ENCODE measurements at regions not wholly inside any gene's neighbourhood (a gene's known extent, or its start where the extent isn't known, plus 50 kb on each side); places are given as distances from the start of the nearest gene placed in this dataset.
A peak's percentile ranks its signal among the peaks of the same experiment; 100 is the strongest.
"Not testable (repeated sequence)": the region's sequence is repeated elsewhere in the genome, so short reads cannot be mapped to it uniquely, and the experiment has no call there.

DNA sequence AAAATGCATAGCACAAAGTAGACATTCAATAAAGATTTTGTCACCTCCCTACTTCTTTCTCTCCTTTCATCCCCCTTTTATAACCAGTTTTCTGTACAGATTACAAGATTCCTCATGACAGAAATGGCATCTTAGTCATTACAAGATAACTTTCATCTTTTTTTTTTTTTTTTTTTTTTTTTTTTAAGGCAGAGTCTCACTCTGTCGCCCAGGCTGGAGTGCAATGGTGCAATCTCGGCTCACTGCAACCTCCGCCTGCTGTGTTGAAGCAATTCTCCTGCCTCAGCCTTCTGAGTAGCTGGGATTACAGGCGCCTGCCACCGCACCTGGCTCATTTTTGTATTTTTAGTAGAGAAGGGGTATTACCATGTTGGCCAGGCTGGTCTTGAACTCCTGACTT, 75.2 kb upstream of the TMC1 start:
- CTCF ChIA-PET, result interaction anchor here (0.8 to 1.0 kb wide), 2 partner anchors 12 to 174 kb away, joined by 3 to 5 read pairs; no protein-coding TSS in a partner anchor
- POLR2A ChIA-PET; intact Hi-C loops (cut with DNase I, micrococcal nuclease); H3K36me3 Mint-ChIP-seq (ENCODE audit: low read depth); H3K27me3 Mint-ChIP-seq; H3K9me3 Mint-ChIP-seq (ENCODE audit: low read depth); ATAC-seq; H3K27ac Mint-ChIP-seq; H3K4me3 Mint-ChIP-seq; DNase-seq: not testable (repeated sequence)
- peaks cover 24% of the 10 kb centered on the region for H3K4me1 Mint-ChIP-seq

DNA sequence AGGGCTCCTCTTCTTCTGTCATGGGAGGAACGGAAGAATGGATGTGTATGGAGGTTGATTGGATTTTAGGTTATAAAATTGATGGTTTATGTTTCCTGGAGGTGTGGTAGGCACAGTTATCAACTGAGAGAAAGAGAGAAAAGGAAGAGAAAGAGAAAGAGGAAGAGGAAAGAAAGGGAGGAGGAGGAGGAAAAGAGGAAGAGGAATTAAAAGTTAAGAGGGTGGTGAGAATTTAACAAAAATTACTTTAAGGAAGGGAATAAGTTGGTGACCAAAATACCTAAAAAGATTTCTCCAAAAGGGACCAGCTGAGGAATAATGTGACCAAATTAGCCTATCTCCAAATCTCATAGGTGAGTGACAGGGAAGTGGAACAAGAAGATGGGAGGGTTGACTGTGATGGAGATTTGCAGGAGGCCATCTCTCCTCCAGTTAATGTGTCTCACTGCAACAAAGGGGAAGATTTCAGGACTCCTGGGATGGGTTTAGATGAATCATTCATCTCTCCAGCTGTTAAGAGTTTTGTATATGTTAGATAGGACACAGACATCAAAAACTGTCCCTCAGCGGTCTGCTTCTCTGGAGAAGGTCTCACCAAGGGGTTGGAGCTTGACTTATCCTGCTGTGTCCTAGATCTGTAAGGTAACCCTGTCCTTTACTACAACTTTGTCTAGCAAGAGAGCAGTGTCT, 76.0 kb upstream of the TMC1 start:
- no peak for ATAC-seq
- DNase-seq, result no peak
- Mint-ChIP-seq H3K36me3 (ENCODE audit: low read depth) (no peaks in the 10 kb centered on the region), H3K9me3 (ENCODE audit: low read depth) (no peaks in the 10 kb centered on the region), H3K4me1 (peaks cover 24% of the 10 kb centered on the region), H3K4me3 (no peak overlapping the region), H3K27me3 (peaks cover 1% of the 10 kb centered on the region), H3K27ac (no peak overlapping the region)
- CTCF ChIA-PET, result interaction anchor here (0.5 to 1.0 kb wide), 2 partner anchors 13 to 68 kb away, joined by 3 read pairs; no protein-coding TSS in a partner anchor
- intact Hi-C loops (cut with DNase I, micrococcal nuclease), result no loop called here
- POLR2A ChIA-PET, result no interaction called here

DNA sequence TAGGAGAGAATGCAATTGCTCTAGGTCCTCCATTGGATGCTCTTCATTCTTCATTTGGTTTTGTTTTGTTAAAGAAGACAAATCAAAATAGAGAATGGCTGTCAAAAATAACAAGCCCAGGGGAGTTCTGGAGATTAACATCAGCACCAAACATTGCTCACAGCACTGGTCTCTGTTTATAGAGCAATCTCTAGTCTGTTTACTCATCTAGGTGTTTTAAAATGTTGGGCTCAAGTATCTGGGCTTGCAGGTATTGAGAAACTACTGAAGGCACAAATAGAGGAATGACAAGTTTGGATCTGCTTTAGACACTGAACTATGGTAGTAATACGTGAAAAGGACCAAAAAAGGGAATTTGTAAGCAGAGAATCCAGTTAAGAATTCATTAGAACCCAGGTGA, 77.0 kb upstream of the TMC1 start:
- Mint-ChIP-seq H3K27ac (no peak overlapping the region), H3K27me3 (peaks cover under 1% of the 10 kb centered on the region), H3K36me3 (ENCODE audit: low read depth) (no peaks in the 10 kb centered on the region), H3K4me1 (peaks cover 24% of the 10 kb centered on the region), H3K4me3 (no peak overlapping the region), H3K9me3 (ENCODE audit: low read depth) (no peaks in the 10 kb centered on the region)
- POLR2A ChIA-PET, result interaction anchor here (1.0 kb wide), 1 partner anchor 79 kb away, joined by 5 read pairs; the partner anchor contains the start of gene ZFAND5
- DNase-seq (no peak), ATAC-seq (peak; percentile 6)
- CTCF ChIA-PET, result interaction anchor here (0.5 to 0.7 kb wide), 2 partner anchors 59 to 69 kb away, joined by 3 read pairs; no protein-coding TSS in a partner anchor
- intact Hi-C loops (cut with DNase I, micrococcal nuclease), result loop anchor here (5.0 kb wide), 2 partner anchors 138 to 148 kb away; no protein-coding TSS in a partner anchor

DNA sequence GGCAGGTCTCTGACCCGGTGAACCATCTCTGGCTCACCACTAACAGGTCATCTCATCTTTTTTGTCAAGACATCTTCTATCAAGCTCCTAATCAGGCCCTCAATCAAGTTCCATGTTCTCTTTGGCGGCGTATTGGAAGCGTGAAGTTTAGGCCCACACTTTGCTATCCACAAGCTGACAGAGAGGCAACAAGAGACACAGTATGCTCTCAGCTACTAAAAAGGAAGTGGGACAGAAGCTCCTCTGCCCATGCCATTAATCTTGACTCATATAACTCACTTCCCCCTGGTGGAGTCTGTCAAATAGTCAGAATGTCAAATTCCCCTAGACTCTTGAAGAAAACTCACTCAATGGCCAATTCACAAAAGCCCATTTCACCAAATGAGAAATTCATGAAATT, 77.6 kb upstream of the TMC1 start:
- POLR2A ChIA-PET, result interaction anchor here (1.0 kb wide), 1 partner anchor 79 kb away, joined by 5 read pairs; the partner anchor contains the start of gene ZFAND5
- Mint-ChIP-seq H3K27me3 (no peaks in the 10 kb centered on the region), H3K36me3 (ENCODE audit: low read depth) (no peaks in the 10 kb centered on the region), H3K4me3 (no peak overlapping the region), H3K4me1 (peaks cover 24% of the 10 kb centered on the region), H3K9me3 (ENCODE audit: low read depth) (no peaks in the 10 kb centered on the region), H3K27ac (peak overlapping the region; percentile 55)
- ATAC-seq, result peak; percentile 72
- peak; percentile 8 for DNase-seq
- intact Hi-C loops (cut with DNase I, micrococcal nuclease), result loop anchor here (1.0 to 5.0 kb wide), 6 partner anchors 33 to 148 kb away; partner anchors contain the start of gene ZFAND5 (in 1 of the 2)
- CTCF ChIA-PET, result interaction anchor here (0.7 to 0.8 kb wide), 2 partner anchors 143 to 148 kb away, joined by 3 to 4 read pairs; no protein-coding TSS in a partner anchor

DNA sequence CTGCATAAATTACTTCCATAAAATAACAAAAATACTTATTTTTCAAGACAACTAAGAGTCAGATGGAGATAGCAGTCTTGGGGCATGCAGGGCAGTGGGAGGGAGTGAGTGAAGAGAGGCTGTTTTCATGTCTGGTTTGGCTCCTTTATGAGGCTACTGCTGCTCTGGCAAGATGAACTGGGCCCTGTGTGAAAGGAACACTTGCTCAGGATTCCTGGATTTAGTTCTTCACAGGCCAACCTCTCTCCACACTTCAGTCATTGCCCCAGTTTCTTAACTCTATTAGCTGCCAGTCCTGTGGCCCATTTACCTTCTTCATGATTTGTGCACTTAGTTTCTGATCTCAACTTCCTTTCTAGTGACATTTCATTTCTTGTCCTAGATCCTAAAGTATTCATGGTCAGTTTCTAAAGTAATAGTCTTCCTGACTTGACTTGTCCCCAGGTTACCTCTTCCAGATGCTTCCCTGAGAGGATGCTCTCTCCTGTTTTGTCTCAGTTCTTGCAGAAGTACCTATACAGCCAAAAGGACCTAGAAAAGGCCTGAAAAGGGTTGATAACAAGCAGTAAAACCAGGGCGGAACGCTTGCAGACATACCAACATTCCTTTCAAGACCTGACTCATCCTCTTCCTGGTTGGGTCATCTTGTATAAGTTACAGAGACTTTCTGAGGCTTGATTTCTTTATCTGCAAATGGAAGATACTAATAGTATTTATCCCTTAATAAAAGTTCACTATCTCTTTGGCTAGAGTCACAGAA, 77.0 kb upstream of the ZFAND5 start:
- no peak overlapping the region for H3K27ac Mint-ChIP-seq
- ATAC-seq (no peak), DNase-seq (no peak)
- CTCF ChIA-PET, result no interaction called here
- H3K36me3 Mint-ChIP-seq (ENCODE audit: low read depth), result no peaks in the 10 kb centered on the region
- H3K9me3 Mint-ChIP-seq (ENCODE audit: low read depth), result no peaks in the 10 kb centered on the region
- no peak overlapping the region for H3K4me3 Mint-ChIP-seq
- peaks cover 24% of the 10 kb centered on the region for H3K4me1 Mint-ChIP-seq
- POLR2A ChIA-PET, result no interaction called here
- no peaks in the 10 kb centered on the region for H3K27me3 Mint-ChIP-seq
- intact Hi-C loops (cut with DNase I, micrococcal nuclease), result loop anchor here (2.0 to 5.0 kb wide), 5 partner anchors 35 to 150 kb away; no protein-coding TSS in a partner anchor

DNA sequence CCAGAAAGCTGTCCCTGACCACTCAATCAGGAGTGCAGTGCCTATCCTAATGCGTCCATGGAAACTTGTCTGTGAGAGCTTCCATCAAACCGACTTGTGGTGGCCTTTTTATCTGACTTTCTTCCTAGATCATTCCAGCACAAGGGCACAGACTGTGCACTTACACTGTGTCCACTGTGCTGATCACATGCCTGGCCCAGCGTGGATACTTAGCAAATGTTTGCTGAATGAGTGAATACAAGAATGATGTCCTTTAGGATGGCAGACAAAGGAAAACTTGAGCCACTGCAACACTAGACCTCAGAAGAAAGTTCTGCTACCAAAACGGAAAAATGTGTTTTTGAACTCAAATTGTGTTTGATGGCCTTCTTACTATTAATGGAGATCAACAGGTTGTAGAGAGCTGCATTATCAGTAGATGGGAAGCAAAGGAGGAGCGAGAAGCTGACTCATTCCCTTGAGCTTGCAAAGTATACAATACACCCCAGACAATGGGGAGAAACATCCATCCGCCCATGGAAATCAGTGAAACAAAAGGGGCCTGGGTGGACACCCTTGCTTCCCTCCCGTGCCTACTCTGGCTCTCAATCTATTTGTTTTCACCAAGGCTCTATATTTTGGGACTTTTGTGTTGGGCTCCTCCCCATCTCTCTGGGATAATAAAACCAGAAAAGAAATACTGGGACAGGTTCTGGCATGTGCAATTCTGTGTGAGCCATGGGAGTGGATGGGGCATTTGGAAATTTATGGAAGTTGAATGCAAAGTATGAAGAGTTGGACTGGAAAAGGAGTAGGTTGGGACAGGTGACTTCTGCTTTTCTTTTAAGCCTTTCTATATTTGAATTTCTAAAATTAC, 76.2 kb upstream of the ZFAND5 start:
- Mint-ChIP-seq H3K27ac (no peak overlapping the region), H3K4me3 (no peak overlapping the region), H3K9me3 (ENCODE audit: low read depth) (no peaks in the 10 kb centered on the region), H3K4me1 (peaks cover 24% of the 10 kb centered on the region), H3K36me3 (ENCODE audit: low read depth) (no peaks in the 10 kb centered on the region), H3K27me3 (no peaks in the 10 kb centered on the region)
- CTCF ChIA-PET, result interaction anchor here (0.9 to 1.0 kb wide), 2 partner anchors 10 to 160 kb away, joined by 3 read pairs; no protein-coding TSS in a partner anchor
- no peak for ATAC-seq
- POLR2A ChIA-PET, result interaction anchor here (0.6 kb wide), 1 partner anchor 1055 kb away, joined by 5 read pairs; no protein-coding TSS in a partner anchor
- intact Hi-C loops (cut with DNase I, micrococcal nuclease), result loop anchor here (5.0 kb wide), 2 partner anchors 141 to 151 kb away; no protein-coding TSS in a partner anchor
- no peak for DNase-seq

DNA sequence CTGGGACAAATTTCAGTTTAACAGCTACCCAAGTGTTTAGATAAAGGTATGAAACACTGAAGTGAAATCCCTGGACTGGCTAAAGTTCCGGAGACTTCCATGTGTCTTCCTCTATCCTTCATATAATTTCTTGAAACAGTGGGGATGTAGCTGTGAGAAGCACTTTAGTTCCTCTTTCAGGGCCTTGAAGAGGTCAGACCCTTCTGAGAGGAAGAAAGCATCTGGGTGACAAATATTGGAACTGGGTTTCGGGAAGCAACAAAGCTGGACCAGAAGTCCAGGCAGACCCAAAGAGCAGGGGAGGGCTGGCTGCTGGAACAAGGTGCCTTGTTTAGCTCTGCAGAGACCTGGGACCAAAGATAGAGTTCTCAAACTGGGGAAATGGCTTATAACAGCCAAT, 75.4 kb upstream of the ZFAND5 start:
- ChIA-PET CTCF (interaction anchor here (0.9 to 1.0 kb wide), 2 partner anchors 9 to 159 kb away, joined by 3 read pairs; no protein-coding TSS in a partner anchor), POLR2A (interaction anchor here (0.6 kb wide), 1 partner anchor 1056 kb away, joined by 5 read pairs; no protein-coding TSS in a partner anchor)
- Mint-ChIP-seq H3K27ac (no peak overlapping the region), H3K4me1 (peaks cover 23% of the 10 kb centered on the region), H3K36me3 (ENCODE audit: low read depth) (no peaks in the 10 kb centered on the region), H3K4me3 (no peak overlapping the region), H3K9me3 (ENCODE audit: low read depth) (no peaks in the 10 kb centered on the region), H3K27me3 (no peaks in the 10 kb centered on the region)
- ATAC-seq, result no peak
- intact Hi-C loops (cut with DNase I, micrococcal nuclease), result loop anchor here (5.0 kb wide), 2 partner anchors 142 to 152 kb away; no protein-coding TSS in a partner anchor
- DNase-seq, result no peak

DNA sequence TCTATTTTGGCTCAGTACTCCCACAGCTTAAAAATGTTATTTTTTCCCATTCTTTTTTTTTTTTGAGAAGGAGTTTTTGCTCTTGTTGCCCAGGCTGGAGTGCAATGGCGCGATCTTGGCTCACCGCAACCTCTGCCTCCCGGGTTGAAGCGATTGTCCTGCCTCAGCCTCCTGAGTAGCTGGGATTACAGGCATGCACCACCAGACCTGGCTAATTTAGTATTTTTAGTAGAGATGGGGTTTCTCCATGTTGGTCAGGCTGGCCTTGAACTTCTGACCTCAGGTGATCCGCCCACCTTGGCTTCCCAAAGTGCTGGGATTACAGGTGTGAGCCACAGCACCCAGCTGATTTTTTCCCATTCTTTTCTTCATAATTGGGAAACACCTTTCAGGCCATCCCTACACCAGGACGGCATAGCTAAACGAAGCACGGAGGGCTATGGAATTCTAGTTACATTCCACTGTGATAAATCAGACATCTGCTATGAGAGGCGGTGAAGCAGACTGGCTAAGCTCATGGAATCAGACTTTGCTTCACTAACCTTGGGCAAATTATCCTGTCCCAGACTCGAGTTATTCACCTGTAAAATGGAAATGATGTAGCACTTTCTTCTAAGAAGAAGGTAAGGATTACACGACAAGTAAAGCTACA, 68.7 kb upstream of the ZFAND5 start:
- DNase-seq; H3K36me3 Mint-ChIP-seq (ENCODE audit: low read depth); H3K4me3 Mint-ChIP-seq; H3K27me3 Mint-ChIP-seq; ATAC-seq; H3K4me1 Mint-ChIP-seq; POLR2A ChIA-PET; H3K27ac Mint-ChIP-seq; intact Hi-C loops (cut with DNase I, micrococcal nuclease); H3K9me3 Mint-ChIP-seq (ENCODE audit: low read depth): not testable (repeated sequence)
- CTCF ChIA-PET, result interaction anchor here (0.7 to 1.1 kb wide), 4 partner anchors 39 to 162 kb away, joined by 3 read pairs; no protein-coding TSS in a partner anchor

DNA sequence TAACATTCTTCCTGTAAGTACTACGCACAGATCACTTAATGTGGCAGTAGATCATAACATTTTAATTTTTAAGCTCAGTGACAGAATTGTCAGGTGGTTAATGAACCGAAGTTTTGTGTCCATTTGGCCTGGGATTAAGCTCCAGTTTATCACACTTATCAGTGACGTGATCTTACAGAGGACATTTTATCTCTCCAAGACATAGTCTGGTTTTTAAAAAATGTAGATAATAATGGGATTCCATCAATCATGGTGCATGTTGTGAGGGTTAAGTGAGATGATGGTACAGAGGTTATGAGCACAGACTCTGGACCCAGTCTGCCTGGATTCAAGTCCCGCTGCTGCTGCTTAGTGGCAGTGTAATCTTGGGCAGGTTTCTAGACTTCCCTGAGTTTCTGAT, 66.0 kb upstream of the ZFAND5 start:
- CTCF ChIA-PET, result interaction anchor here (0.6 to 1.0 kb wide), 3 partner anchors 9 to 1997 kb away, joined by 3 read pairs; no protein-coding TSS in a partner anchor
- Mint-ChIP-seq H3K27me3 (no peaks in the 10 kb centered on the region), H3K36me3 (ENCODE audit: low read depth) (no peaks in the 10 kb centered on the region), H3K4me1 (no peaks in the 10 kb centered on the region), H3K27ac (no peak overlapping the region), H3K4me3 (no peak overlapping the region), H3K9me3 (ENCODE audit: low read depth) (no peaks in the 10 kb centered on the region)
- ATAC-seq (no peak), DNase-seq (no peak)
- POLR2A ChIA-PET, result no interaction called here
- intact Hi-C loops (cut with DNase I, micrococcal nuclease), result no loop called here

DNA sequence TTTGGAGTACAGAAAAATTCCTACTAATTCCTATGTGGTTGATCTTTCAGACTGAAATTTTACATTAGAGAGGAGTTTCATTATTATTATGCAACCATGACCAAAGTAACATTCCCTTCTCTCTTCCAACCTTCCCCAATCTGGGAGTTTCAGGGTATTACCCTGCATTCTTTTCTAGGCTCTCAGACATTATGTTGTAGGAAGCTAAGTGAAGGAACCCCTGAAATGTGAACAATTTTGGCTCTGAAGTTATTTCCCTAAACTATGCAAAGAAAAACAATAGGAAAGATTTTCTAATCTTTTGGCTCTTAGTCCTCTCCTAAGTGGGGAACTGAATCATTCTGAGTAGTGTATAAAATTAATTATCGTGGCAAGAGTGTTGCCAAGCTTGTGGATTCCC, 63.3 kb upstream of the ZFAND5 start:
- no peak for ATAC-seq
- POLR2A ChIA-PET, result no interaction called here
- Mint-ChIP-seq H3K27me3 (no peaks in the 10 kb centered on the region), H3K4me1 (no peaks in the 10 kb centered on the region), H3K4me3 (no peak overlapping the region), H3K9me3 (ENCODE audit: low read depth) (no peaks in the 10 kb centered on the region), H3K36me3 (ENCODE audit: low read depth) (no peaks in the 10 kb centered on the region), H3K27ac (no peak overlapping the region)
- CTCF ChIA-PET, result interaction anchor here (1.0 kb wide), 1 partner anchor 10 kb away, joined by 4 read pairs; no protein-coding TSS in a partner anchor
- intact Hi-C loops (cut with DNase I, micrococcal nuclease), result no loop called here
- no peak for DNase-seq

Data from activated CD4-positive, alpha-beta T cell treated with anti-CD3 and anti-CD28 coated beads for 36 hours (primary cell).